ENCODE measurements at regions not wholly inside any gene's neighbourhood (a gene's known extent, or its start where the extent isn't known, plus 50 kb on each side); places are given as distances from the start of the nearest gene placed in this dataset.

- H3K36me3 ChIP-seq = no peaks in the 10 kb centered on the region
- peak overlapping the region in 1 of 10 donors; percentile 7 for H3K4me3 ChIP-seq
- intact Hi-C loops (cut with DNase I) = no loop called here
- H3K27ac ChIP-seq = peak overlapping the region; percentile 33 to 79 (median 67)
- no peak for TF ChIP-seq CTCF (IDR thresholded peaks at IDR 0.05)
- ATAC-seq = peak; percentile 23 to 74 (median 55)
- H3K27me3 ChIP-seq = no peaks in the 10 kb centered on the region
- peak in 1 of 2 donors; percentile 26 for DNase-seq
- H3K9me3 ChIP-seq = no peaks in the 10 kb centered on the region
- 22 to 43% methylated on average over 3 of the region's 3 CpGs for WGBS, 2 donors
- peaks cover 16 to 33% (median 26%) of the 10 kb centered on the region in 9 donors for H3K4me1 ChIP-seq
Observed at GRCh38 chr4:128600410-128600809, 209.1 kb upstream of the JADE1 start.

GRCh38 chr4:128597500-128597899 is 212.0 kb upstream of the JADE1 start:
- TF ChIP-seq CTCF (IDR thresholded peaks at IDR 0.05) = no peak
- intact Hi-C loops (cut with DNase I) = no loop called here
- WGBS, 2 donors = 91 to 95% methylated on average over 3 of the region's 3 CpGs
- no peaks in the 10 kb centered on the region for H3K36me3 ChIP-seq
- DNase-seq = no peak
- H3K4me1 ChIP-seq = peaks cover 16 to 33% (median 26%) of the 10 kb centered on the region in 9 donors
- H3K27me3 ChIP-seq = no peaks in the 10 kb centered on the region
- no peak overlapping the region for H3K4me3 ChIP-seq
- peaks cover 0 to 7% (median 0%) of the 10 kb centered on the region in 11 donors for H3K9me3 ChIP-seq
- ATAC-seq = no peak
- H3K27ac ChIP-seq = no peak overlapping the region

- DNase-seq = no peak
- intact Hi-C loops (cut with DNase I) = no loop called here
Observed at GRCh38 chr4:128596853-128597252, 212.6 kb upstream of the JADE1 start.

GRCh38 chr4:128596115-128596514 is 213.4 kb upstream of the JADE1 start:
- ATAC-seq = no peak
- Histone ChIP-seq H3K4me1 (peaks cover 12 to 26% (median 20%) of the 10 kb centered on the region in 9 donors), H3K4me3 (no peak overlapping the region), H3K27me3 (no peaks in the 10 kb centered on the region), H3K36me3 (no peaks in the 10 kb centered on the region), H3K9me3 (peaks cover 0 to 7% (median 0%) of the 10 kb centered on the region in 11 donors), H3K27ac (no peak overlapping the region)
- intact Hi-C loops (cut with DNase I) = no loop called here
- 75 to 79% methylated on average over 5 of the region's 5 CpGs for WGBS, 2 donors
- no peak for TF ChIP-seq CTCF (IDR thresholded peaks at IDR 0.05)
- no peak for DNase-seq

More at GRCh38 chr4:128596853-128597252, 212.6 kb upstream of the JADE1 start:
- no peak for ATAC-seq
- H3K27me3 ChIP-seq = no peaks in the 10 kb centered on the region
- no peak overlapping the region for H3K4me3 ChIP-seq
- 90 to 99% methylated on average over 2 of the region's 2 CpGs for WGBS, 2 donors
- no peaks in the 10 kb centered on the region for H3K36me3 ChIP-seq
- H3K9me3 ChIP-seq = peaks cover 0 to 7% (median 0%) of the 10 kb centered on the region in 11 donors
- TF ChIP-seq CTCF (IDR thresholded peaks at IDR 0.05) = no peak
- H3K4me1 ChIP-seq = peaks cover 16 to 29% (median 24%) of the 10 kb centered on the region in 9 donors
- no peak overlapping the region for H3K27ac ChIP-seq

All from heart right ventricle (tissue), 16 donors.